ENCODE measurements at regions not wholly inside any gene's neighbourhood (a gene's known extent, or its start where the extent isn't known, plus 50 kb on each side); places are given as distances from the start of the nearest gene placed in this dataset.

- Mint-ChIP-seq H3K9me3 (peaks cover 10% of the 10 kb centered on the region), H3K36me3 (no peaks in the 10 kb centered on the region), H3K4me3 (no peak overlapping the region), H3K4me1 (peaks cover 18% of the 10 kb centered on the region), H3K27me3 (ENCODE audit: insufficient read depth, low read depth) (peaks cover 8% of the 10 kb centered on the region), H3K27ac (no peak overlapping the region)
- no peaks in the 10 kb centered on the region for H3K9me3 ChIP-seq (ENCODE audit: low read depth)
- no peak for DNase-seq (ENCODE audit: low spot score)
- H3K9ac ChIP-seq = no peak overlapping the region
- TF ChIP-seq EZH2phosphoT487 (IDR thresholded peaks at IDR 0.05) (no peak), CTCF (IDR thresholded peaks at IDR 0.05) (no peak), EZH2 (IDR thresholded peaks at IDR 0.05) (no peak)
- no peak overlapping the region for H3K27ac ChIP-seq
- H3K4me1 ChIP-seq = no peaks in the 10 kb centered on the region
- no peak overlapping the region for H2AFZ ChIP-seq (replicated peaks)
- no peaks in the 10 kb centered on the region for H3K27me3 ChIP-seq
- H3F3A ChIP-seq (ENCODE audit: low read depth) = no peaks in the 10 kb centered on the region
- no peak overlapping the region for H3K4me3 ChIP-seq
- no peaks in the 10 kb centered on the region for H3K36me3 ChIP-seq
- H3K4me2 ChIP-seq = no peak overlapping the region
- H3K79me2 ChIP-seq (ENCODE audit: low read depth) = no peaks in the 10 kb centered on the region
- no peaks in the 10 kb centered on the region for H4K20me1 ChIP-seq (ENCODE audit: low read depth)
Measured at GRCh38 chr7:131724776-131725345, 168.4 kb upstream of the PODXL start.

GRCh38 chr7:131723926-131724325 lies 167.5 kb upstream of the PODXL start:
- H3K36me3 Mint-ChIP-seq = no peaks in the 10 kb centered on the region
- H3K79me2 ChIP-seq (ENCODE audit: low read depth) = no peaks in the 10 kb centered on the region
- H3K27ac Mint-ChIP-seq = no peak overlapping the region
- no peaks in the 10 kb centered on the region for H3K36me3 ChIP-seq
- no peaks in the 10 kb centered on the region for H3K4me1 ChIP-seq
- H4K20me1 ChIP-seq (ENCODE audit: low read depth) = no peaks in the 10 kb centered on the region
- no peak for DNase-seq (ENCODE audit: low spot score)
- H3K27me3 ChIP-seq = no peaks in the 10 kb centered on the region
- no peaks in the 10 kb centered on the region for H3F3A ChIP-seq (ENCODE audit: low read depth)
- no peak overlapping the region for H3K9ac ChIP-seq
- no peak overlapping the region for H2AFZ ChIP-seq (replicated peaks)
- H3K27ac ChIP-seq = no peak overlapping the region
- no peak overlapping the region for H3K4me3 Mint-ChIP-seq
- peaks cover 6% of the 10 kb centered on the region for H3K9me3 Mint-ChIP-seq
- TF ChIP-seq EZH2 (IDR thresholded peaks at IDR 0.05) (no peak), CTCF (IDR thresholded peaks at IDR 0.05) (no peak), EZH2phosphoT487 (IDR thresholded peaks at IDR 0.05) (no peak)
- H3K4me2 ChIP-seq = no peak overlapping the region
- no peak overlapping the region for H3K4me3 ChIP-seq
- H3K9me3 ChIP-seq (ENCODE audit: low read depth) = no peaks in the 10 kb centered on the region
- peaks cover 18% of the 10 kb centered on the region for H3K4me1 Mint-ChIP-seq
- peaks cover 3% of the 10 kb centered on the region for H3K27me3 Mint-ChIP-seq (ENCODE audit: insufficient read depth, low read depth)

GRCh38 chr7:131722371-131722770 lies 165.9 kb upstream of the PODXL start:
- Histone ChIP-seq H2AFZ (replicated peaks) (no peak overlapping the region), H3K27ac (no peak overlapping the region), H3K4me3 (no peak overlapping the region), H3K36me3 (no peaks in the 10 kb centered on the region), H3K79me2 (ENCODE audit: low read depth) (no peaks in the 10 kb centered on the region), H3K9ac (no peak overlapping the region), H3K4me1 (no peaks in the 10 kb centered on the region), H3K4me2 (no peak overlapping the region), H4K20me1 (ENCODE audit: low read depth) (no peaks in the 10 kb centered on the region), H3F3A (ENCODE audit: low read depth) (no peaks in the 10 kb centered on the region), H3K27me3 (no peaks in the 10 kb centered on the region), H3K9me3 (ENCODE audit: low read depth) (no peaks in the 10 kb centered on the region)
- no peak overlapping the region for H3K27ac Mint-ChIP-seq
- H3K4me1 Mint-ChIP-seq = peaks cover 18% of the 10 kb centered on the region
- no peak for TF ChIP-seq EZH2phosphoT487 (IDR thresholded peaks at IDR 0.05)
- H3K4me3 Mint-ChIP-seq = no peak overlapping the region
- DNase-seq (ENCODE audit: low spot score) = no peak
- H3K36me3 Mint-ChIP-seq = no peaks in the 10 kb centered on the region
- no peaks in the 10 kb centered on the region for H3K9me3 Mint-ChIP-seq
- H3K27me3 Mint-ChIP-seq (ENCODE audit: insufficient read depth, low read depth) = no peaks in the 10 kb centered on the region

DNA sequence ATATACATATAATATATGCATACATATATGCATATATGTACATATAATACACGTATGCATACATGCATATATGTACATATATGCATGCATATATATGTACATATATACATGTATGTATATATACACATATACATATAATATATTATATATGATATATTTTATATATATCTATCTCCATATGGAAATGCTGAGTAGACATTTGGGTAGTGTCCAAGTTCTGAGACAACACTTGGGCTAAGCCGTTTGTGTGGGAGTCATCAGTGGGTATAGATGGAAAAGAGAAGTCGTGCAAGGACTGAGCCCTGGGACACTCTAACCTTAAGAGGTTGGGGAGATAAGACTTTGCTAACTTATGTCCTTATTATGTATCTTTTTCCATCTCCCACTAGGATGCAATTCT lies 165.2 kb upstream of the PODXL start:
- Histone ChIP-seq H3K27me3 (no peaks in the 10 kb centered on the region), H3K4me1 (no peaks in the 10 kb centered on the region), H3K9ac (no peak overlapping the region), H2AFZ (replicated peaks) (no peak overlapping the region), H3K79me2 (ENCODE audit: low read depth) (no peaks in the 10 kb centered on the region), H4K20me1 (ENCODE audit: low read depth) (no peaks in the 10 kb centered on the region), H3K9me3 (ENCODE audit: low read depth) (no peaks in the 10 kb centered on the region), H3F3A (ENCODE audit: low read depth) (no peaks in the 10 kb centered on the region), H3K27ac (no peak overlapping the region), H3K4me3 (no peak overlapping the region), H3K36me3 (no peaks in the 10 kb centered on the region), H3K4me2 (no peak overlapping the region)
- Mint-ChIP-seq H3K4me1 (peaks cover 18% of the 10 kb centered on the region), H3K27ac (no peak overlapping the region), H3K36me3 (no peaks in the 10 kb centered on the region), H3K9me3 (no peaks in the 10 kb centered on the region), H3K27me3 (ENCODE audit: insufficient read depth, low read depth) (no peaks in the 10 kb centered on the region), H3K4me3 (no peak overlapping the region)
- no peak for TF ChIP-seq EZH2phosphoT487 (IDR thresholded peaks at IDR 0.05)
- no peak for TF ChIP-seq EZH2 (IDR thresholded peaks at IDR 0.05)
- TF ChIP-seq CTCF (IDR thresholded peaks at IDR 0.05) = no peak
- no peak for DNase-seq (ENCODE audit: low spot score)
